ENCODE measurements at regions not wholly inside any gene's neighbourhood (a gene's known extent, or its start where the extent isn't known, plus 50 kb on each side); places are given as distances from the start of the nearest gene placed in this dataset.
A peak's percentile ranks its signal among the peaks of the same experiment; 100 is the strongest.
"Not testable (repeated sequence)": the region's sequence is repeated elsewhere in the genome, so short reads cannot be mapped to it uniquely, and the experiment has no call there.

DNA sequence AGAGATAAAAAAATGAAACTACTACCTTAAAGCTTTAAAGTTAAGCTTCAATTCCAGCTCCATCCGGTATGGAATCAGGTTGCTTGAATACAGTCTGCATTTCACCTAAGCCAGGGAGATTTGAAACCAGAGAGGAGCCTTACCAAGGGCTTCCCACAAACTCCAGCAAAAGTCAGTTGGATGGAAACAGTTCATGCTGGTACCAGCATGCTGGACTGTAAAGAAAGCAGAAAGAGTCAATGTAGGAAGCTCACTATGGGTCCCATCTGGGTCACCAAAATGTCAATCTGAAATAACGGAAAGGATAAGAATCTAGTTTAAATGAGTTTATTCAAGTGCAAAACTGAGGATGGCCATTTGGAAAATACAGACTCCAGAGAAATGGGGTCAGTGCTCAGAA is 65.3 kb downstream of the CDO1 start:
- TF ChIP-seq EZH2phosphoT487 (IDR thresholded peaks at IDR 0.05; ENCODE audit: insufficient read depth, low read depth) (no peak), EZH2 (IDR thresholded peaks at IDR 0.05; ENCODE audit: insufficient read depth, poor library complexity, severe bottlenecking) (no peak)
- Histone ChIP-seq H3K4me3 (no peak overlapping the region), H3K9me2 (ENCODE audit: insufficient read depth) (no peaks in the 10 kb centered on the region), H3K79me2 (ENCODE audit: insufficient read depth) (no peaks in the 10 kb centered on the region), H3K27me3 (replicated peaks; ENCODE audit: insufficient read depth) (peaks cover 18% of the 10 kb centered on the region; the same call in 1 of the 2 replicates), H3K4me1 (ENCODE audit: insufficient read depth) (no peaks in the 10 kb centered on the region), H3K9me3 (ENCODE audit: low read depth) (no peaks in the 10 kb centered on the region), H3K4me2 (ENCODE audit: unreplicated experiment) (no peak overlapping the region), H3F3A (ENCODE audit: insufficient read depth) (no peaks in the 10 kb centered on the region), H3K9ac (no peak overlapping the region), H4K20me1 (ENCODE audit: insufficient read depth) (no peaks in the 10 kb centered on the region), H3K36me3 (ENCODE audit: low read depth) (no peaks in the 10 kb centered on the region), H3K27ac (no peak overlapping the region), H2AFZ (no peak overlapping the region)
- in situ Hi-C loops (cut with MboI): no loop called here
- no peak for DNase-seq
- WGBS, 2 experiments (ENCODE audit: low coverage in 1 of 2, low lambda C conversion rate in 2 of 2, missing lambda C conversion rate in 2 of 2): 31 to 42% methylated on average over 2 of the region's 2 CpGs

DNA sequence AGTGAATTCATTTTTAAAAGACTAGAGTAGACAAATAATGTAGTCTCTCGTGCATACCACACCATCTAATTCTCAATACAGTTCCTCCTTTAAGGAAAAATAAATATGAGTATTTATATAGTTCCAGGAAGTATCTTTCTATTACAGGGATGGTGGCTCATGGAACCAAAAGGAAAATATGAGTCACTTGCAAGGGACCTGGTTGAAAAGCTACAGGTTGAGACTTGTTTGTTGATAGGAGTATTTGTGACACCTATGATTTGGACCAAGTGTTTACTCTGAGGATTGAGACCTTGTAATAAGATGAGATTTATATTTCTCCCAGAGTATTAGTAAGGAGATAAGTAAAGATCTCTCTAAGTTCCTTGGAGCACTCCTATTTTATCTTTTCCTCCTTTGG is 67.4 kb downstream of the CDO1 start:
- peak; percentile 9 for DNase-seq
- WGBS, 2 experiments (ENCODE audit: low coverage in 1 of 2, low lambda C conversion rate in 2 of 2, missing lambda C conversion rate in 2 of 2): 0% methylated on average over 1 of the region's 1 CpG

DNA sequence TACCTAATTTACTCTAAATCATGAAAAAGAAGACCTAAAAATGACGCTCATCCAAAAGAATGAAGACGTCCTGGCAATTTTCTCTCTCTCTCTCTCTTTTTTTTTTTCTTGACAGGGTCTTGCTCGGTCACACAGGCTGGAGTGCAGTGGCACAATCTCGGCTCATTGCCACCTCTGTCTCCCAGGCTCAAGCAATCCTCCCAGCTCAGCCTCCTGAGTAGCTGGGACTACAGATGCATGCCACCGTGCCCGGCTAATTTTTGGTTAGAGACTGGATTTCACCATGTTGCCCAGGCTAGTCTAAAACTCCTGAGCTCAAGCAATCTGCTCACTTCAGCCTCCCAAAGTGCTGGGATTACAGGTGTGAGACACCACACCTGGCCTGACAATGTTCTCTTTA is 77.2 kb downstream of the CDO1 start:
- DNase-seq; H3K36me3 ChIP-seq (ENCODE audit: low read depth); H3K27me3 ChIP-seq (replicated peaks; ENCODE audit: insufficient read depth); H3K4me3 ChIP-seq; H3K4me2 ChIP-seq (ENCODE audit: unreplicated experiment); H4K20me1 ChIP-seq (ENCODE audit: insufficient read depth); H3K9ac ChIP-seq; in situ Hi-C loops (cut with MboI); H3F3A ChIP-seq (ENCODE audit: insufficient read depth); H3K9me2 ChIP-seq (ENCODE audit: insufficient read depth); H3K27ac ChIP-seq; H3K4me1 ChIP-seq (ENCODE audit: insufficient read depth); H3K79me2 ChIP-seq (ENCODE audit: insufficient read depth); H3K9me3 ChIP-seq (ENCODE audit: low read depth); H2AFZ ChIP-seq: not testable (repeated sequence)
- 47 to 55% methylated on average over 5 to 6 of the region's 6 CpGs for WGBS, 2 experiments (ENCODE audit: low coverage in 1 of 2, low lambda C conversion rate in 2 of 2, missing lambda C conversion rate in 2 of 2)

More for the DNA sequence above, 67.4 kb downstream of the CDO1 start:
- Histone ChIP-seq H3K36me3 (ENCODE audit: low read depth) (no peaks in the 10 kb centered on the region), H3K79me2 (ENCODE audit: insufficient read depth) (no peaks in the 10 kb centered on the region), H3F3A (ENCODE audit: insufficient read depth) (no peaks in the 10 kb centered on the region), H3K9me2 (ENCODE audit: insufficient read depth) (no peaks in the 10 kb centered on the region), H3K4me2 (ENCODE audit: unreplicated experiment) (no peak overlapping the region), H3K27ac (no peak overlapping the region), H3K4me1 (ENCODE audit: insufficient read depth) (no peaks in the 10 kb centered on the region), H3K4me3 (no peak overlapping the region), H4K20me1 (ENCODE audit: insufficient read depth) (no peaks in the 10 kb centered on the region), H3K9ac (no peak overlapping the region), H2AFZ (no peak overlapping the region), H3K27me3 (replicated peaks; ENCODE audit: insufficient read depth) (peaks cover 18% of the 10 kb centered on the region; the same call in 1 of the 2 replicates), H3K9me3 (ENCODE audit: low read depth) (no peaks in the 10 kb centered on the region)
- no peak for TF ChIP-seq EZH2 (IDR thresholded peaks at IDR 0.05; ENCODE audit: insufficient read depth, poor library complexity, severe bottlenecking)
- in situ Hi-C loops (cut with MboI): no loop called here

DNA sequence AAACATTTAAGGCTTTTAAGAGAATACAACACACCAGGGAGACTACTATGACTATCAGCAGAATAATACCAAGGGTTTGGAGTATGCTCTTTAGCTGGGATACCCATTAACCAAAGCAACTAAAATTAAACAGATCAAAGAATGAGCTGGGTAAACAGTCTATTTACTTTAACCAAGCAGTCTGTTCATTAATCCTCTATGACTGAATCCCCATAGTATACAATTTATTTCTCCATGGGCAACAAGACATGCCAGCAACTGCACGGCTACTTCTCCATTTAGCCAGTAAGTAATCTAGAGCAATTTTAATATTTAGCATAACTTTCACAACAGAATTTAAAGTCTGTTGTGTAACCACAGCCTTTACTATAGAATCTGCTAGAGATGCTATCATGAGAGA is 77.6 kb downstream of the CDO1 start:
- Histone ChIP-seq H3K27ac (no peak overlapping the region), H3K79me2 (ENCODE audit: insufficient read depth) (no peaks in the 10 kb centered on the region), H3K9me2 (ENCODE audit: insufficient read depth) (no peaks in the 10 kb centered on the region), H3K9ac (no peak overlapping the region), H3K36me3 (ENCODE audit: low read depth) (no peaks in the 10 kb centered on the region), H3F3A (ENCODE audit: insufficient read depth) (no peaks in the 10 kb centered on the region), H3K9me3 (ENCODE audit: low read depth) (peaks cover 3% of the 10 kb centered on the region), H3K27me3 (replicated peaks; ENCODE audit: insufficient read depth) (no peaks in the 10 kb centered on the region; the same call in 1 of the 2 replicates), H2AFZ (no peak overlapping the region), H3K4me1 (ENCODE audit: insufficient read depth) (no peaks in the 10 kb centered on the region), H3K4me3 (no peak overlapping the region), H3K4me2 (ENCODE audit: unreplicated experiment) (no peak overlapping the region), H4K20me1 (ENCODE audit: insufficient read depth) (no peaks in the 10 kb centered on the region)
- 39 to 41% methylated on average over 1 of the region's 1 CpG for WGBS, 2 experiments (ENCODE audit: low coverage in 1 of 2, low lambda C conversion rate in 2 of 2, missing lambda C conversion rate in 2 of 2)
- TF ChIP-seq EZH2phosphoT487 (IDR thresholded peaks at IDR 0.05; ENCODE audit: insufficient read depth, low read depth) (no peak), EZH2 (IDR thresholded peaks at IDR 0.05; ENCODE audit: insufficient read depth, poor library complexity, severe bottlenecking) (no peak)
- DNase-seq: no peak
- in situ Hi-C loops (cut with MboI): no loop called here

DNA sequence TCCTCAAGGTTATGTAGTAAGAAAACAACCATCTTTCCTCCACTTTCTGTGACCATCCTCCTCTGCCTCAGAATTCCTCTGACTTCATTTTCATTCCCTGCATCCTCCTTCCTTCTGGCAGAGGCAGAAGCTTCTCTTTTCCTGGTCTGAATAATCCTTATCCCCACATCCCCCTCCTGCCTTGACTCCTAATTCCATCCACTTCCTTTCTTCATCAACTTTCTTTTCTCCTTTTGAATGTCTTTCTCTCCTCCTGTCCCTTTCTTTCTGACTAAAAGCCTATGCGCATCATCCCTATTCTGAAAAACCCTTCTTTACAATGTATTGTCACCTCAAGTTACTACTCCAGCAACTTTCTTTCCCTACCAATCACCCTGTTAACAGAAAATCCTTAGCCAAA is 79.0 kb downstream of the CDO1 start:
- Histone ChIP-seq H2AFZ (no peak overlapping the region), H3K27me3 (replicated peaks; ENCODE audit: insufficient read depth) (no peaks in the 10 kb centered on the region; the same call in 1 of the 2 replicates), H3K36me3 (ENCODE audit: low read depth) (no peaks in the 10 kb centered on the region), H3K9me3 (ENCODE audit: low read depth) (peaks cover 3% of the 10 kb centered on the region), H3K4me2 (ENCODE audit: unreplicated experiment) (no peak overlapping the region), H3K9ac (no peak overlapping the region), H3K4me1 (ENCODE audit: insufficient read depth) (no peaks in the 10 kb centered on the region), H3F3A (ENCODE audit: insufficient read depth) (no peaks in the 10 kb centered on the region), H3K9me2 (ENCODE audit: insufficient read depth) (no peaks in the 10 kb centered on the region), H3K79me2 (ENCODE audit: insufficient read depth) (no peaks in the 10 kb centered on the region), H3K27ac (no peak overlapping the region), H3K4me3 (no peak overlapping the region), H4K20me1 (ENCODE audit: insufficient read depth) (no peaks in the 10 kb centered on the region)
- 82% methylated on average over 1 of the region's 1 CpG for WGBS, 2 experiments (ENCODE audit: low coverage in 1 of 2, low lambda C conversion rate in 2 of 2, missing lambda C conversion rate in 2 of 2)
- no peak for DNase-seq
- no peak for TF ChIP-seq EZH2 (IDR thresholded peaks at IDR 0.05; ENCODE audit: insufficient read depth, poor library complexity, severe bottlenecking)
- no peak for TF ChIP-seq EZH2phosphoT487 (IDR thresholded peaks at IDR 0.05; ENCODE audit: insufficient read depth, low read depth)
- in situ Hi-C loops (cut with MboI): no loop called here
